GM12878 (cell line): ENCODE measurements at regions not wholly inside any gene's neighbourhood (a gene's known extent, or its start where the extent isn't known, plus 50 kb on each side); places are given as distances from the start of the nearest gene placed in this dataset.

Experiments used
- ATAC-seq: fragments of 200-7000 bp; cut with Tn5 transposase; 3 replicates; pipeline ENCODE4 v1.9.1; 2020; ENCODE audit warnings: mild to moderate bottlenecking, moderate library complexity
- BruUV-seq: library from RNA; stranded (reverse); fragments of 400-500 nt; replicated peaks from 2 replicates; lab custom pipeline; 2021; lab: Mats Ljungman, UMichigan
- CTCF ChIA-PET: fragments of 300-600 bp; sonication (Branson Sonifier 250); formaldehyde crosslinking; extraction: SDS; loops from one replicate; lab custom pipeline; 2021; ENCODE audit warnings: inconsistent platforms; lab: Yijun Ruan, JAX
- POLR2A ChIA-PET: fragments of 350-600 bp; formaldehyde crosslinking; extraction: SDS; loops from one replicate; lab custom pipeline; 2021; ENCODE audit warnings: inconsistent platforms; lab: Charles Lee
- RAD21 ChIA-PET: fragments of 300-600 bp; sonication (Branson Sonifier 250); formaldehyde crosslinking; loops from one replicate; lab custom pipeline; 2023; ENCODE audit warnings: antibody characterized with exemption; ENCODE audit not compliant: unreplicated experiment; lab: Charles Lee
- SMC1A ChIA-PET: fragments of 300-600 bp; sonication (Branson Sonifier 250); formaldehyde crosslinking; loops from one replicate; lab custom pipeline; 2023; ENCODE audit not compliant: unreplicated experiment, uncharacterized antibody; lab: Charles Lee
- DNase-seq: peaks from one replicate; pipeline ENCODE4 v3.0.0-alpha.2; 2011; ENCODE audit warnings: low read depth, low spot score
- FAIRE-seq: peaks from 3 replicates; lab custom pipeline; 2011; peaks lifted over from hg19 to GRCh38; lab: Jason Lieb, UNC
- H2AFZ ChIP-seq: 2 replicates; pipeline ENCODE4 v1.6.0; 2011; ENCODE audit warnings: low read depth, low read length, control low read depth; ENCODE audit not compliant: control insufficient read depth
- H3K27ac ChIP-seq: 2 replicates; pipeline ENCODE4 v1.5.1; 2011; ENCODE audit warnings: control low read depth; ENCODE audit not compliant: control insufficient read depth, insufficient read depth
- H3K27me3 ChIP-seq, 2 experiments: replicated peaks in 1 of 2; 2 replicates each; pipeline versions ENCODE4 v1.6.0 to v1.6.1; 2011; ENCODE audit warnings: low read length in 1 of 2; ENCODE audit not compliant: control insufficient read depth in 2 of 2, insufficient read depth in 2 of 2
- H3K36me3 ChIP-seq, 2 experiments: 2 replicates each; pipeline ENCODE4 v1.5.1; 2011; ENCODE audit warnings: low read length in 1 of 2; ENCODE audit not compliant: control insufficient read depth in 2 of 2, insufficient read depth in 2 of 2
- H3K4me1 ChIP-seq: 2 replicates; pipeline ENCODE4 v1.6.1; 2011; ENCODE audit warnings: mild to moderate bottlenecking, low read length, moderate library complexity, mixed read lengths; ENCODE audit not compliant: control insufficient read depth, insufficient read depth
- H3K4me2 ChIP-seq: 2 replicates; pipeline ENCODE4 v1.6.0; 2011; ENCODE audit warnings: control low read depth; ENCODE audit not compliant: control insufficient read depth, insufficient read depth
- H3K4me3 ChIP-seq: fragments of 200-600 bp; sonication (generic); 2 replicates; pipeline ENCODE4 v1.5.1; 2016
- H3K79me2 ChIP-seq: 2 replicates; pipeline ENCODE4 v1.6.0; 2011; ENCODE audit warnings: low read length; ENCODE audit not compliant: control insufficient read depth, insufficient read depth
- H3K9ac ChIP-seq: 2 replicates; pipeline ENCODE4 v1.8.0; 2011; ENCODE audit warnings: low read length, control low read depth, mixed read lengths; ENCODE audit not compliant: control insufficient read depth, insufficient read depth
- H3K9me3 ChIP-seq: replicated peaks from 3 replicates; pipeline ENCODE4 v1.5.1; 2011; ENCODE audit warnings: mild to moderate bottlenecking, low read length; ENCODE audit not compliant: control insufficient read depth, insufficient read depth
- H4K20me1 ChIP-seq: 2 replicates; pipeline ENCODE4 v1.6.0; 2011; ENCODE audit not compliant: control insufficient read depth, insufficient read depth
- CBX5 ChIP-seq: sonication (generic); IDR thresholded peaks from 2 replicates; pipeline ENCODE4 v1.6.1; 2016; ENCODE audit warnings: low read depth, moderate library complexity, mild to moderate bottlenecking, inconsistent platforms
- CHD2 ChIP-seq: IDR thresholded peaks from 2 replicates; pipeline ENCODE4 v1.6.1; 2011; ENCODE audit warnings: low read depth, low read length, improper control_type of control experiment, borderline replicate concordance
- IRF4 ChIP-seq: IDR thresholded peaks from 2 replicates; pipeline ENCODE4 v1.6.1; 2011; ENCODE audit warnings: low read depth, low read length
- SUZ12 ChIP-seq: fragments of 200-600 bp; sonication (generic); IDR thresholded peaks from one replicate; pipeline ENCODE4 v1.6.1; 2018; ENCODE audit warnings: antibody characterized with exemption, mild to moderate bottlenecking; ENCODE audit not compliant: unreplicated experiment
- WGBS: methylation state at CpG from one replicate; pipeline ENCODE4 v1.1.6; 2016; ENCODE audit warnings: low lambda C conversion rate; ENCODE audit not compliant: insufficient replicate concordance, insufficient coverage; ENCODE audit errors: missing lambda C conversion rate; 5-methylcytosine and 5-hydroxymethylcytosine counted together
- in situ Hi-C: fragments of 300-500 bp; cut with MboI; formaldehyde crosslinking; loops from 9 replicates; pipeline ENCODE4 v1.14.3; 2018; ENCODE audit warnings: mixed read lengths
- intact Hi-C: fragments of 100-400 bp; cut with micrococcal nuclease; formaldehyde crosslinking; loops from one replicate; pipeline ENCODE4 v1.14.2; 2022; ENCODE audit not compliant: unreplicated experiment

DNA sequence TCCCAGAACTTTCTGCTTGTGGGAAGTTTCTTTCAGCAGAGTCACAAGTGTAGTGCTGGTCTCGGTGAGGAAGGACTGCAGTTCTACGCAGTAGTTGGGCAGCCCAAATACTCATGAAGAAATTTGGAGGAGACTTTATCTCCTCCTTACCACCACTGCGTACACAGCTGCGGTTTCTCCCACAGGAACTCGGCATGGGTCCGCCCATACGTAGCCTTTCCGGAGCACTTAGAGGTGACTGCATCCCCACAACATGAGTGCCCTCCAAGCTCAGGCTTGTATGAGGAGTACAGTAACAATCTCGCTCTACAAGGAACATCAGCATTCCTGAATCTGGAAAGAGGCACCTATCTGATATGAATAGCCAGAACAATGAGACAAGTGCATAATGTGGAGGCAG lies 549.2 kb upstream of the SEMA3D start:
- no peaks in the 10 kb centered on the region for H3K79me2 ChIP-seq
- BruUV-seq: no TSS peak
- CTCF ChIA-PET: interaction anchor here (1.2 kb wide), 1 partner anchor 14 kb away, joined by 4 read pairs; no protein-coding TSS in a partner anchor
- H3K4me2 ChIP-seq: no peak overlapping the region
- no peaks in the 10 kb centered on the region for H3K36me3 ChIP-seq
- no peaks in the 10 kb centered on the region for H3K27me3 ChIP-seq
- 46% methylated on average over 9 of the region's 9 CpGs for WGBS
- DNase-seq (no peak), FAIRE-seq (no peak), ATAC-seq (no peak)
- H3K27ac ChIP-seq: no peak overlapping the region
- SMC1A ChIA-PET: no interaction called here
- no peaks in the 10 kb centered on the region for H3K9me3 ChIP-seq
- no peak overlapping the region for H3K4me3 ChIP-seq
- RAD21 ChIA-PET: no interaction called here
- no peaks in the 10 kb centered on the region for H3K4me1 ChIP-seq
- H2AFZ ChIP-seq: no peak overlapping the region
- intact Hi-C loops (no loop called here), in situ Hi-C loops (loop anchor here (25.0 kb wide), 1 partner anchor 699 kb away; no protein-coding TSS in a partner anchor)
- POLR2A ChIA-PET: no interaction called here
- no peak overlapping the region for H3K9ac ChIP-seq
- no peaks in the 10 kb centered on the region for H4K20me1 ChIP-seq
- no peak for TF ChIP-seq CHD2
- TF ChIP-seq SUZ12: no peak

DNA sequence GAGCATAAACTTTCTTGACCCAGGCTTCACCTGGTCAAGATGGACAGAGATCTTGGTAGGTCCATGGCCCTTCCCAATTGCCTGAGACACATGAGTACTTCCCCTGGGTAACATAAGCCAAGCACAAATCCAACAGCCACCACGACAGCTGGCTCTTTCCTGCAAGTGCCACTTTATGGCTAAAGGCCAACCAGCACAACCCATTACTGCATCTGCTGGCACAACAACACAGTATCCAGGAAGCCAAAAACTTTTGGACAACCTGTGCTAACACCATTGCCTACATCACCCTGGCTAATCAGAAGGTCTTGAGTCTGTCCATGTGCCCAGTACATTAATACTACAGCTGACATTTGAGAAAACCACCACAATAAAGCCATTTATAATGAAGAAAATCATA lies 548.0 kb upstream of the SEMA3D start:
- BruUV-seq: no TSS peak
- SMC1A ChIA-PET: no interaction called here
- H3K4me3 ChIP-seq: no peak overlapping the region
- TF ChIP-seq CBX5 (no peak), IRF4 (no peak)
- TF ChIP-seq, all 136 proteins: peak for 0
- no peak overlapping the region for H3K9ac ChIP-seq
- no peak for ATAC-seq
- no peaks in the 10 kb centered on the region for H4K20me1 ChIP-seq
- intact Hi-C loops: no loop called here
- ChIA-PET CTCF (interaction anchor here (1.2 kb wide), 1 partner anchor 15 kb away, joined by 4 read pairs; no protein-coding TSS in a partner anchor), RAD21 (no interaction called here), POLR2A (no interaction called here)
- DNase-seq: no peak
- no peaks in the 10 kb centered on the region for H3K4me1 ChIP-seq
- no peaks in the 10 kb centered on the region for H3K79me2 ChIP-seq
- H3K36me3 ChIP-seq: no peaks in the 10 kb centered on the region
- H3K9me3 ChIP-seq: no peaks in the 10 kb centered on the region
- in situ Hi-C loops: loop anchor here (25.0 kb wide), 1 partner anchor 698 kb away; no protein-coding TSS in a partner anchor
- no peak for FAIRE-seq
- no peak overlapping the region for H3K27ac ChIP-seq
- no peak overlapping the region for H2AFZ ChIP-seq
- no peak overlapping the region for H3K4me2 ChIP-seq
- 9% methylated on average over 1 of the region's 1 CpG for WGBS
- H3K27me3 ChIP-seq: no peaks in the 10 kb centered on the region
